ENCODE measurements at regions not wholly inside any gene's neighbourhood (a gene's known extent, or its start where the extent isn't known, plus 50 kb on each side); places are given as distances from the start of the nearest gene placed in this dataset.

- Histone ChIP-seq H3K27ac (ENCODE audit: low read depth in 1 of 2, low read length in 2 of 2) (no peak overlapping the region), H3K27me3 (ENCODE audit: control insufficient read depth in 4 of 4, insufficient read depth in 4 of 4, low read length in 3 of 4) (no peaks in the 10 kb centered on the region), H3K4me1 (ENCODE audit: control insufficient read depth in 4 of 4, insufficient read depth in 4 of 4, low read length in 3 of 4) (no peaks in the 10 kb centered on the region), H3K9me3 (ENCODE audit: control insufficient read depth in 4 of 4, low read length in 3 of 4) (peaks cover 0 to 5% (median 0%) of the 10 kb centered on the region in 4 donors), H3K9ac (ENCODE audit: low read depth in 1 of 2, low read length in 2 of 2) (no peak overlapping the region), H3K36me3 (ENCODE audit: control insufficient read depth in 4 of 4, insufficient read depth in 3 of 4, low read depth in 1 of 4, low read length in 3 of 4) (no peaks in the 10 kb centered on the region), H3K4me3 (ENCODE audit: low read depth in 1 of 3, low read length in 3 of 3) (no peak overlapping the region)
- no peak for DNase-seq (ENCODE audit: low spot score)
- WGBS, result 81% methylated on average over 1 of the region's 1 CpG
- no peak for TF ChIP-seq GABPA (IDR thresholded peaks at IDR 0.05 in 1 of 2, conservative IDR thresholded peaks at IDR 0.05 in 1 of 2)
- no peak for TF ChIP-seq ZBTB33 (IDR thresholded peaks at IDR 0.05)
- no peak for TF ChIP-seq RXRA (IDR thresholded peaks at IDR 0.05)
- TF ChIP-seq ATF3 (IDR thresholded peaks at IDR 0.05), result no peak
- TF ChIP-seq, protein P1, sequence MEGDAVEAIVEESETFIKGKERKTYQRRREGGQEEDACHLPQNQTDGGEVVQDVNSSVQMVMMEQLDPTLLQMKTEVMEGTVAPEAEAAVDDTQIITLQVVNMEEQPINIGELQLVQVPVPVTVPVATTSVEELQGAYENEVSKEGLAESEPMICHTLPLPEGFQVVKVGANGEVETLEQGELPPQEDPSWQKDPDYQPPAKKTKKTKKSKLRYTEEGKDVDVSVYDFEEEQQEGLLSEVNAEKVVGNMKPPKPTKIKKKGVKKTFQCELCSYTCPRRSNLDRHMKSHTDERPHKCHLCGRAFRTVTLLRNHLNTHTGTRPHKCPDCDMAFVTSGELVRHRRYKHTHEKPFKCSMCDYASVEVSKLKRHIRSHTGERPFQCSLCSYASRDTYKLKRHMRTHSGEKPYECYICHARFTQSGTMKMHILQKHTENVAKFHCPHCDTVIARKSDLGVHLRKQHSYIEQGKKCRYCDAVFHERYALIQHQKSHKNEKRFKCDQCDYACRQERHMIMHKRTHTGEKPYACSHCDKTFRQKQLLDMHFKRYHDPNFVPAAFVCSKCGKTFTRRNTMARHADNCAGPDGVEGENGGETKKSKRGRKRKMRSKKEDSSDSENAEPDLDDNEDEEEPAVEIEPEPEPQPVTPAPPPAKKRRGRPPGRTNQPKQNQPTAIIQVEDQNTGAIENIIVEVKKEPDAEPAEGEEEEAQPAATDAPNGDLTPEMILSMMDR (IDR thresholded peaks at IDR 0.05; ENCODE audit: low read depth, low read length, missing input control), result no peak
- no peak for TF ChIP-seq FOXA2 (IDR thresholded peaks at IDR 0.05)
- TF ChIP-seq EGR1 (IDR thresholded peaks at IDR 0.05; ENCODE audit: low read depth in 2 of 2), result no peak
- no peak for TF ChIP-seq SP1 (IDR thresholded peaks at IDR 0.05)
- no peak for TF ChIP-seq FOXA1 (IDR thresholded peaks at IDR 0.05)
- TF ChIP-seq TAF1 (conservative IDR thresholded peaks at IDR 0.05), result no peak
Observed at GRCh38 chr2:61722318-61722717, 131.5 kb downstream of the FAM161A start.

GRCh38 chr2:61721382-61721781, 132.5 kb downstream of the FAM161A start:
- H3K36me3 ChIP-seq (ENCODE audit: control insufficient read depth in 4 of 4, insufficient read depth in 3 of 4, low read depth in 1 of 4, low read length in 3 of 4), result no peaks in the 10 kb centered on the region
- WGBS, result 98% methylated on average over 2 of the region's 2 CpGs
- H3K9ac ChIP-seq (ENCODE audit: low read depth in 1 of 2, low read length in 2 of 2), result no peak overlapping the region
- no peak overlapping the region for H3K4me3 ChIP-seq (ENCODE audit: low read depth in 1 of 3, low read length in 3 of 3)
- DNase-seq (ENCODE audit: low spot score), result no peak
- no peaks in the 10 kb centered on the region for H3K9me3 ChIP-seq (ENCODE audit: control insufficient read depth in 4 of 4, low read length in 3 of 4)
- H3K27ac ChIP-seq (ENCODE audit: low read depth in 1 of 2, low read length in 2 of 2), result no peak overlapping the region
- no peaks in the 10 kb centered on the region for H3K27me3 ChIP-seq (ENCODE audit: control insufficient read depth in 4 of 4, insufficient read depth in 4 of 4, low read length in 3 of 4)
- H3K4me1 ChIP-seq (ENCODE audit: control insufficient read depth in 4 of 4, insufficient read depth in 4 of 4, low read length in 3 of 4), result no peaks in the 10 kb centered on the region
- TF ChIP-seq, protein P2, sequence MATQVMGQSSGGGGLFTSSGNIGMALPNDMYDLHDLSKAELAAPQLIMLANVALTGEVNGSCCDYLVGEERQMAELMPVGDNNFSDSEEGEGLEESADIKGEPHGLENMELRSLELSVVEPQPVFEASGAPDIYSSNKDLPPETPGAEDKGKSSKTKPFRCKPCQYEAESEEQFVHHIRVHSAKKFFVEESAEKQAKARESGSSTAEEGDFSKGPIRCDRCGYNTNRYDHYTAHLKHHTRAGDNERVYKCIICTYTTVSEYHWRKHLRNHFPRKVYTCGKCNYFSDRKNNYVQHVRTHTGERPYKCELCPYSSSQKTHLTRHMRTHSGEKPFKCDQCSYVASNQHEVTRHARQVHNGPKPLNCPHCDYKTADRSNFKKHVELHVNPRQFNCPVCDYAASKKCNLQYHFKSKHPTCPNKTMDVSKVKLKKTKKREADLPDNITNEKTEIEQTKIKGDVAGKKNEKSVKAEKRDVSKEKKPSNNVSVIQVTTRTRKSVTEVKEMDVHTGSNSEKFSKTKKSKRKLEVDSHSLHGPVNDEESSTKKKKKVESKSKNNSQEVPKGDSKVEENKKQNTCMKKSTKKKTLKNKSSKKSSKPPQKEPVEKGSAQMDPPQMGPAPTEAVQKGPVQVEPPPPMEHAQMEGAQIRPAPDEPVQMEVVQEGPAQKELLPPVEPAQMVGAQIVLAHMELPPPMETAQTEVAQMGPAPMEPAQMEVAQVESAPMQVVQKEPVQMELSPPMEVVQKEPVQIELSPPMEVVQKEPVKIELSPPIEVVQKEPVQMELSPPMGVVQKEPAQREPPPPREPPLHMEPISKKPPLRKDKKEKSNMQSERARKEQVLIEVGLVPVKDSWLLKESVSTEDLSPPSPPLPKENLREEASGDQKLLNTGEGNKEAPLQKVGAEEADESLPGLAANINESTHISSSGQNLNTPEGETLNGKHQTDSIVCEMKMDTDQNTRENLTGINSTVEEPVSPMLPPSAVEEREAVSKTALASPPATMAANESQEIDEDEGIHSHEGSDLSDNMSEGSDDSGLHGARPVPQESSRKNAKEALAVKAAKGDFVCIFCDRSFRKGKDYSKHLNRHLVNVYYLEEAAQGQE (IDR thresholded peaks at IDR 0.05), result no peak

Data from liver (tissue), 8 donors.